Activated CD8-positive, alpha-beta memory T cell treated with anti-CD3 and anti-CD28 coated beads for 36 hours (primary cell): ENCODE measurements at regions not wholly inside any gene's neighbourhood (a gene's known extent, or its start where the extent isn't known, plus 50 kb on each side); places are given as distances from the start of the nearest gene placed in this dataset.

ENCODE experiments used
- CTCF ChIA-PET: fragments of 350-600 bp; sonication (Branson Sonifier 250); formaldehyde crosslinking; loops from one replicate; lab custom pipeline; 2021; ENCODE audit warnings: antibody characterized with exemption; lab: Charles Lee
- POLR2A ChIA-PET: fragments of 350-600 bp; sonication (Branson Sonifier 250); formaldehyde crosslinking; loops from one replicate; lab custom pipeline; 2021; ENCODE audit warnings: antibody characterized with exemption; lab: Charles Lee

DNA sequence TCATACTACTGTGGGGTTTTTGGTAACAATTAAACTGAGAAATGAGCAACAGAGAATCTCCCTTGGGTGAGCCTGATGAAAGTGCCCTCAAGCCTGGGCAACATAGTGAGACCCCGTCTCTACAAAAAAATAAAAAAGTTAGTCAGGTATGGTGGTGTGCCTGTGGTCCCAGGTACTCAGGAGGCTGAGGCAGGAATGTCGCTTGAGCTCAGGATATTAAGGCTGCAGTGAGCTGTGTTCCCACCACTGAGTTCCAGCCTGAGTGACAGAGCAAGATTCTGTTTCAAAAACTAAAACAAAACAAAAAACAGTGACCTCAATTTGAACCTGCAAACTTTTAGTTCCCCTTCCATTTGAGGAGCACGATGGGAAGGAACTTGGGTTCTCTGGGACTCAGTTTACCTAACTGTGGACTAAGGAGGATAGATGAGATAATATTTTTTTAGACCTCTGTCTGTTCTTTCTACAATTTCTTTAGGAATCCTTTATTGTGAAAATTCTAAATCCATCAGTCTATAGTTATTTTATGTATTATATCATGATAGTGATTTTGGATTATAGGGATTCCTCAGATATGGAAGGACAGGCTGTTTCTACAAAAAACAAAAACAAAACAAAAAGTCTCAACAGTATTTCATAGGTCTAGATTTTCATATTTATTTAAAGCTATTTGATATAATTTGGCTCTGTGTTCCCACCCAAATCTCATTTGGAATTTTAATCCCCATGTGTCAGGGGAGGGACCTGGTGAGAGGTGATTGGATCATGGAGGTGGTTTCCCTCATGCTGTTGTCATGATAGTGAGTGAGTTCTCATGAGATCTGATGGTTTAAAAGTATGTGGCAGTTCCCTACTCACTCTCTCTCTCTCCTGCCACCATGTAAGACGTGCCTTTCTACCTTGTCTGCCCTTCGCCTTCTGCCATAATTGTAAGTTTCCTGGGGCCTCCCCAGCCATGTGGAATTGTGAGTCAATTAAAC, 178.6 kb downstream of the MYCN start:
- POLR2A ChIA-PET: no interaction called here
- CTCF ChIA-PET: no interaction called here

DNA sequence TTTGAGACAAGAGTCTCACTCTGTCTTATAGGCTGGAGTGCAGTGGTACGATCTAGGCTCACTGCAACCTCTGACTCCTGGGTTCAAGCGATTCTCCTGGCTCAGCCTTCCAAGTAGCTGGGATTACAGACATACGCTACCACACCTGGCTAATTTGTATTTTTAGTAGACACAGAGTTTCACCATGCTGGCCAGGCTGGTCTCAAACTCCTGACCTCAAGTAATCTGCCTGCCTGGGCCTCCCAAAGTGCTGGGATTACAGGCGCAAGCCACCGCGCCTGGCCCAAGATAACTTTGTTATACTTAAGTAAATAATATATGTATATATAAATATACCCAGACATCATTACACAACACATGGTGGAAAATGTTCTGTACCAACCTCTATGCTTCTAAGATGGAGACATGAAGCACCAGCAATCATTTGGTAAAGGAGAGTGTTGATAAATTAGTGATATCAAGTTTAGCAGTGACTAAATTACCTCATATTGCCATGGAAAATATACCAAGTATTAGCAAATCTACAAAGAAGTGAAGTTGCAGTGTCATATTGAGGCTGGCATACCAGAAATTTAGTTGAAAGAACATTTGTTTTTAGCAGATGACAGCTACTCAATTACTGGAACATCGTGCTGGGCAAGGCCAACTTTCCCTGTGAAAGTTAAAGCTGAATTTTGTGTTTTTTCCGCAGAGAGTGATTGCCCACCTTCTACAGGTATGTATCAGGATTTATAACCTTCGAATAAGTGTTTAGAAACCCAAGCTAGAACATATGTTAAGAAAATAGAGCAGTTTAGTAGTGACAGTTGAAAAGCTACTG, 177.7 kb downstream of the MYCN start:
- CTCF ChIA-PET: no interaction called here
- POLR2A ChIA-PET: no interaction called here

GRCh38 chr2:16117021-16117700, 176.8 kb downstream of the MYCN start:
- CTCF ChIA-PET: no interaction called here
- POLR2A ChIA-PET: no interaction called here

GRCh38 chr2:16115881-16116830, 175.8 kb downstream of the MYCN start:
- ChIA-PET POLR2A (no interaction called here), CTCF (no interaction called here)

GRCh38 chr2:16115291-16115690, 174.9 kb downstream of the MYCN start:
- ChIA-PET POLR2A (no interaction called here), CTCF (no interaction called here)

DNA sequence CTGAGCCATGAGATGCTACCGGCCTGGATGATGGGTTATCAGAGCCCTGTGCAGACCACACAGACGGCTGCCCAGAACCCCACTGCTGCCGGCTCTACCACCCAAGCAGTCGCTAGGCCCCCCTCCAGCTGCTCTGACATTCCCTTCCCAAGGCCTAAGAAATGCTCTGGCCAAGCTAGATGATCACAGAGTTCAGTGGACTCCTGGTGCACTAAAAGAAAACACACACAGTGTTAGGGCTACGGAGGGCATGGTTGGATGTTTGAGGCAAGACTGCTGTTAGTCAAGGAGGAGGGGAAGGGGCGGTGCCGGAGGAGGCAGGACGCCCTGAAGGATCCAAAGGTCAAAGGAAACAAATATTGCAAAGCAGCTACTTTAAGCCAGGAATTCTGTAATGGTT, 174.5 kb downstream of the MYCN start:
- ChIA-PET CTCF (no interaction called here), POLR2A (no interaction called here)

GRCh38 chr2:16114070-16114469, 173.7 kb downstream of the MYCN start:
- CTCF ChIA-PET: no interaction called here
- POLR2A ChIA-PET: no interaction called here

GRCh38 chr2:16113568-16113967, 173.2 kb downstream of the MYCN start:
- POLR2A ChIA-PET: no interaction called here
- CTCF ChIA-PET: no interaction called here

- ChIA-PET POLR2A (no interaction called here), CTCF (no interaction called here)
Measured at GRCh38 chr2:16112972-16113560, 172.7 kb downstream of the MYCN start.

DNA sequence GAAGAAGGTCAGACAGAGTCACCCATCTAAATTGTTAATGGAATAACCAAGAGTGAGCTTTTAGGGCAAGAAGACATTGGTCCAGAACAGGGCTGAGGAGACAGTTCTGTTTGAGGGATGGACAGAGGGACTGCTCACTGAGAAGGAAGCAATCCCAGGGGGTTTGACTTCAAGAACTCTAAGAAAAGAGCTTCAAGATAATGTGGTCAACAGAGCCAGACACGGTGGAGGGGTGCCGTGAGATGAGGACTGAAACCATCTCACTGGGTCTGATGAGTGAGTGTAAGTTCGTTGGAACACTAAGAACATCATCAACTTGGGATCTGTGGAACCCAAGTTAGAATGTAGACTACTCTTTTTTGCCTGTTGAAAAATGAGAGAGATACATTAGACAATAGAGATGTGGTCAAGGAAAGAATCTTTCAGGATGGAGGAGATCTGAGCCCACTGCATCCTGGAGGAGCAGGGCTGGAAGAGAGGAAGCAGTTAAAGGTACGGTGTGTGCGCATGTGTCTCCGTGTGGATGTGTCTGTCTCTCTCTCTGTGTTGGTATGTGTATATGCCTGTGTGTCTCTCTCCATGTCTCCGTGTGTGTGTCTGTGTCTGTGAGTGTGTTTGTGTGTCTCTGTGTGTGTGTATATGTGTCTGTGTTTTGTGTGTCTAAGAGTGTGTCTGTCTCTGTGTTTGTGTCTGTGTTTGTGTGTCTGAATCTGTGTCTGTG, 172.1 kb downstream of the MYCN start:
- ChIA-PET CTCF (no interaction called here), POLR2A (no interaction called here)

DNA sequence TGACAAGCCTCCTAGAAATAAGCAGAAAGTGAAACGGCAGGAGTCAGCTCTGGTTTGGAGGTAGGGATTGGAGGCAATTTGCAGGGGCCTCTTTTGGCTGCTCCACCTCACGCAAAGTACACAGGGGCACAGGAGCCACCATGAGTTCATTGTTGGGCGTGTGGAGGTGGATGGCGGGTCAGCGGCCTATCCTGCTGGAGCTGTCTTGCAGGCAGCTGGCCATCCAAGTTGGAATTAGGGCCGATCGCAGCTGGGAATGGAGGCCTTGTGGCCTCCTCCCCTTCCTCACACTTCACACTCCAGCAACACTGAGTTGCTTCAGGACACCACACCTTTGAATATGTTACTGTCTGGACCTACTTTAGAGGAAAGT, 171.5 kb downstream of the MYCN start:
- ChIA-PET POLR2A (no interaction called here), CTCF (interaction anchor here (0.5 kb wide), 1 partner anchor 204 kb away, joined by 3 read pairs; no protein-coding TSS in a partner anchor)

- CTCF ChIA-PET: no interaction called here
Measured at GRCh38 chr2:16109821-16110310, 169.5 kb downstream of the MYCN start.

DNA sequence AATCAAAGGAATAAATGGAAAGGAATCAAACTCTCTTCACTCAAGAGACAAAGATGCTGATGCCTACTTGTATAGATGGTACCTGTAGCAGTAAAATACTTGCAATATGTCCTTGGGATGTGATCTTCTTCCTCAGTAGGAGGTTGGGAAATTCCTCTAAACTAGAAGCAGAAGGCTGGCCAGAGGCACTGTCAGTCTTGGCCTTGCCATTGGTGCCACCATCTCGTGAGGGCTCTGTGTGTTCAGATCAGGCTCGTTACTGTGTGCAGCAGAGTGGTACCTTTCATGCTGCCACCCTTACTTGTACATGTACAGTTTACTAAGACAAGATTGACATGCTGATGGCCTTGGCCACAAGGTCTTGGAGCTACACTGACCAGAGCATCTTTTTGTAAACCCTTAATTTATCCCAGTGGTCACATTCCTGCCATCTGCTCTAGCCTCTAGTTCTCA, 169.0 kb downstream of the MYCN start:
- ChIA-PET POLR2A (no interaction called here), CTCF (no interaction called here)

More at GRCh38 chr2:16109821-16110310, 169.5 kb downstream of the MYCN start:
- POLR2A ChIA-PET: no interaction called here

GRCh38 chr2:16107246-16107645, 166.9 kb downstream of the MYCN start:
- CTCF ChIA-PET: no interaction called here

DNA sequence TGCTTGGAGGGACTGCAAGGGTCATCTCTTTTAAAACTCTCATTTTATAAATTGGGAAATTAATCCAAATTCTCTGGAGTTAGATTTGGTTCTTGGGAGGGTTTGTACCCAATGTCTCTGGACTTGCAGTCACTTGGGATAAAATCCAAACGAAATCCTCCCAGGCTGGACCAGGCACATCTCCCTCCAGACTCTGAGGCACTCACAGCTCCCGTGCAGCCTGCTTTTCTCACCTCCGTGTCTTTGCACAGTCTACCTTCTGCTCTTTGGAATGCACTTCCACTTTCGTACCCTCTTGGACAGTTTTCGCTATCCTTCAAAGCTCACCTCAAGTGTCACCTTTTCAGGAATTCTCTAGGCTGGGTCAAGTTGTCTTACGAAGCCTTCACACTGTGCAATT, 166.3 kb downstream of the MYCN start:
- ChIA-PET CTCF (no interaction called here), POLR2A (no interaction called here)

More at GRCh38 chr2:16107246-16107645, 166.9 kb downstream of the MYCN start:
- POLR2A ChIA-PET: no interaction called here

DNA sequence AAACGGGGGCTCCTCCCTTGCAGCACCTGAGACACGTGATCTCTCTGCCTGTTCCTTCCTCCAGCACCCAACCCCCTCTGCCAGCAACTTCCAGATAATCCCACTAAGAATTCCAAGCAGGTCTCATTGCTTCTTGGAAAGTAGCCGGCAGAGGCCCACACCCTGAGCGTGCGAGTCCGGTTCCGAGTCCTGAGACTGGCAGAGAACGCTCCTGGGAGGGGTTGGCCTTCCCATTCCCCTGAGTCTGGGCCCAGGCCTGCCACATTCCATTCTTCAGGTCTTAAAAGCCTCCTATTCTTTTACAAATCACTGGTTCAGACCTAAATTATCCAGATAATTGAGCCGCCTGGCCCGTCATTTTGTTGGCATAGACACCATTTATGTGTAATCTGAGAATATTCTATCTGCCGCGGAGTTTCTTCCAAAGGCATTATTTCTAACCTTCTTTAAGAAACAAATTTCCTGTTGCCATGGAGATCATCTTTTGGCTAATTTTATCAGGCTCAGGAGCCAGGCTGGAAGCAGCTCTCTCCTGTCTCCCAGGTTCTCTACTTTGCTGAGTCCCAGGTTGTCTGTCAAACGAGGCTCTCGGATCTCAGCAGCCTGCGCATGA, 165.4 kb downstream of the MYCN start:
- CTCF ChIA-PET: no interaction called here
- POLR2A ChIA-PET: no interaction called here

- ChIA-PET POLR2A (no interaction called here), CTCF (no interaction called here)
Measured at GRCh38 chr2:16104949-16105668, 164.8 kb downstream of the MYCN start.
